ENCODE measurements at regions not wholly inside any gene's neighbourhood (a gene's known extent, or its start where the extent isn't known, plus 50 kb on each side); places are given as distances from the start of the nearest gene placed in this dataset.

DNA sequence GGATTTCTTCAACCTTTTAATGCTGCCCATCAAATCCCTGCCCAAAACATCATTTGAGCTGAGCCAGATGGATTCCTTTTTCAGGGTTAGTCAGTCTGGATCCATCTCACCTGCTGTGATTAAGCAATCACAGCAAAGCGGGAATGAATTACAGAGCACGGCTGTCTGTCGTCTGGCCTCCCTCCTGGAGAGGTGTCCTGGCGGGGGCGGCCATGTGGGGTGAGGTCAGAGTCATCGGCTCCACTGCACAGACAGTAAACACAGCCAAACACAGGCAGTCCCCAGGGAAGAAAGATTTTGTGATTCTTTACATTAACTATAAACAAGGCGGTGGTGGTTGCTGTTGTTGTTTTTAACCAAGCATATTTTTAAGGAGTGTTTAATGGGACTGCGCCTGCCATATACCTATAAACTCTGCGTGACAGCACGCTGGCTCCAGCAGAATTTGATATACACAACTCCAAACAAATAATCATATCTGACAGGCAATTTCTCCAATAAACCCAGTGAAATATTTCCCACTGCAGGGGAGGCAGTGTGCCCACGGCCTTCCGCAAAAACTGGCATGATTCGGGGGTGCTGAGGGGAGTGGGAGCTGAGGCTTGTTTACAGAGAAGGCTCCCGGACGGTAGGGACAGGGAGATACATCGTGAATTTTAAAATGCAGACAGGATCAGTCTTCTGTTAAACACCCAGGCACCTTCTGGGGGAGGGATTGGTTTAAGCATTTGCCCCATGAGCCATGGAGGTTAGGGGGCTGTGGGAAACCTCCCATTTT, 232.0 kb upstream of the PMEPA1 start:
- Mint-ChIP-seq H3K27me3 (ENCODE audit: low read depth) (peaks cover 4% of the 10 kb centered on the region), H3K36me3 (ENCODE audit: insufficient read depth in 1 of 3, low read depth in 3 of 3) (peaks cover 0 to 3% (median 0%) of the 10 kb centered on the region in 3 experiments; a peak in 1 of 7 replicates), H3K4me1 (peaks cover 29 to 34% of the 10 kb centered on the region in 2 experiments), H3K9me3 (no peaks in the 10 kb centered on the region; a peak in 1 of 5 replicates), H3K4me3 (no peak overlapping the region), H3K27ac (peak overlapping the region in 1 of 3 experiments; percentile 19; a peak in 1 of 7 replicates)
- no CpG with 5 or more reads among the region's 16 CpGs for WGBS (ENCODE audit: extremely low coverage, insufficient read length, low lambda C conversion rate)
- Histone ChIP-seq H2BK15ac (ENCODE audit: low read depth, low read length) (no peak overlapping the region), H3K79me2 (ENCODE audit: insufficient read depth, low read length) (no peaks in the 10 kb centered on the region), H2BK20ac (ENCODE audit: low read depth, low read length, poor library complexity, severe bottlenecking) (no peak overlapping the region), H4K8ac (replicated peaks; ENCODE audit: insufficient read length, low read depth, low read length) (no peak overlapping the region), H2BK12ac (ENCODE audit: insufficient read length, low read depth, low read length) (no peak overlapping the region), H3K4me1 (ENCODE audit: insufficient read depth, low read length) (no peaks in the 10 kb centered on the region; the same call in 1 of the 2 replicates), H3K14ac (ENCODE audit: insufficient read depth, low read length) (no peak overlapping the region), H2BK5ac (ENCODE audit: insufficient read length, low read length) (no peak overlapping the region), H3K4me2 (ENCODE audit: insufficient read depth, insufficient read length, low read length) (no peak overlapping the region), H3K56ac (ENCODE audit: insufficient read length, low read depth, low read length) (no peak overlapping the region), H3K18ac (ENCODE audit: insufficient read length, low read depth, low read length) (no peak overlapping the region), H4K5ac (ENCODE audit: insufficient read length, low read depth, low read length) (no peak overlapping the region), H3K27ac (ENCODE audit: insufficient read length, low read depth, low read length) (no peak overlapping the region), H3K23me2 (ENCODE audit: insufficient read length, low read depth, low read length, poor library complexity, severe bottlenecking) (no peaks in the 10 kb centered on the region), H4K20me1 (ENCODE audit: control insufficient read depth, insufficient read depth, insufficient read length) (no peaks in the 10 kb centered on the region), H2AFZ (ENCODE audit: low read length) (no peak overlapping the region), H3K27me3 (ENCODE audit: insufficient read depth, low read length) (no peaks in the 10 kb centered on the region), H3K79me1 (ENCODE audit: insufficient read depth, low read depth, low read length, poor library complexity, severe bottlenecking) (no peaks in the 10 kb centered on the region), H3T11ph (ENCODE audit: low read length) (no peak overlapping the region), H3K4ac (ENCODE audit: low read depth, low read length) (no peak overlapping the region), H3K23ac (ENCODE audit: insufficient read length, low read depth, low read length) (no peak overlapping the region), H2AK5ac (ENCODE audit: insufficient read length, low read length) (no peak overlapping the region), H3K9me3 (ENCODE audit: control insufficient read depth, low read depth, low read length) (no peaks in the 10 kb centered on the region), H2BK120ac (ENCODE audit: low read depth, low read length, poor library complexity, severe bottlenecking) (no peak overlapping the region), H4K91ac (ENCODE audit: insufficient read length, low read depth, low read length) (no peak overlapping the region), H3K9ac (ENCODE audit: extremely low read depth, insufficient read length, low read length) (no peak overlapping the region)
- DNase-seq: no peak
- TF ChIP-seq, protein P1, sequence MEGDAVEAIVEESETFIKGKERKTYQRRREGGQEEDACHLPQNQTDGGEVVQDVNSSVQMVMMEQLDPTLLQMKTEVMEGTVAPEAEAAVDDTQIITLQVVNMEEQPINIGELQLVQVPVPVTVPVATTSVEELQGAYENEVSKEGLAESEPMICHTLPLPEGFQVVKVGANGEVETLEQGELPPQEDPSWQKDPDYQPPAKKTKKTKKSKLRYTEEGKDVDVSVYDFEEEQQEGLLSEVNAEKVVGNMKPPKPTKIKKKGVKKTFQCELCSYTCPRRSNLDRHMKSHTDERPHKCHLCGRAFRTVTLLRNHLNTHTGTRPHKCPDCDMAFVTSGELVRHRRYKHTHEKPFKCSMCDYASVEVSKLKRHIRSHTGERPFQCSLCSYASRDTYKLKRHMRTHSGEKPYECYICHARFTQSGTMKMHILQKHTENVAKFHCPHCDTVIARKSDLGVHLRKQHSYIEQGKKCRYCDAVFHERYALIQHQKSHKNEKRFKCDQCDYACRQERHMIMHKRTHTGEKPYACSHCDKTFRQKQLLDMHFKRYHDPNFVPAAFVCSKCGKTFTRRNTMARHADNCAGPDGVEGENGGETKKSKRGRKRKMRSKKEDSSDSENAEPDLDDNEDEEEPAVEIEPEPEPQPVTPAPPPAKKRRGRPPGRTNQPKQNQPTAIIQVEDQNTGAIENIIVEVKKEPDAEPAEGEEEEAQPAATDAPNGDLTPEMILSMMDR (conservative IDR thresholded peaks at IDR 0.05): no peak
